HepG2 (cell line): ENCODE measurements at regions not wholly inside any gene's neighbourhood (a gene's known extent, or its start where the extent isn't known, plus 50 kb on each side); places are given as distances from the start of the nearest gene placed in this dataset.

Source experiments
- ATAC-seq: fragments of 200-7000 bp; cut with Tn5 transposase; 3 replicates; pipeline ENCODE4 v1.9.1; 2020; ENCODE audit warnings: mild to moderate bottlenecking, moderate library complexity
- BruUV-seq: library from RNA; stranded (reverse); fragments of 400-500 nt; replicated peaks from 2 replicates; lab custom pipeline; 2021; lab: Mats Ljungman, UMichigan
- CTCF ChIA-PET: fragments of 300-600 bp; formaldehyde crosslinking; extraction: SDS; loops from one replicate; lab custom pipeline; 2021; ENCODE audit warnings: low total read pairs, inconsistent platforms, low intra/inter-chr PET ratio; lab: Yijun Ruan, JAX
- POLR2A ChIA-PET: fragments of 350-600 bp; sonication (Branson Sonifier 250); formaldehyde crosslinking; loops from one replicate; lab custom pipeline; 2020; ENCODE audit warnings: antibody characterized with exemption, inconsistent platforms; lab: Yijun Ruan, JAX
- DNase-seq: peaks from one replicate; pipeline ENCODE4 v3.0.0-alpha.2; 2015; ENCODE audit warnings: low spot score
- FAIRE-seq: peaks from 3 replicates; lab custom pipeline; 2011; peaks lifted over from hg19 to GRCh38; lab: Jason Lieb, UNC
- H2AFZ ChIP-seq: one replicate; pipeline ENCODE4 v1.6.1; 2011; ENCODE audit warnings: low read length, inconsistent platforms
- H3K27ac ChIP-seq: fragments of 300-600 bp; 3 replicates; pipeline ENCODE4 v1.8.0; 2011; ENCODE audit warnings: mixed run types, mild to moderate bottlenecking, mixed read lengths, low read length, inconsistent platforms; ENCODE audit not compliant: insufficient read depth; ENCODE audit errors: extremely low read length
- H3K27me3 ChIP-seq, 2 experiments: fragments of 200-600 bp in 1 of 2; 2 replicates in 1 of 2; 3 replicates in 1 of 2; pipeline versions ENCODE4 v1.6.0 to v1.8.0; 2011; ENCODE audit warnings: low read length in 2 of 2, mild to moderate bottlenecking in 2 of 2, moderate library complexity in 2 of 2, inconsistent platforms in 1 of 2; ENCODE audit not compliant: insufficient read depth in 2 of 2, control insufficient read depth in 1 of 2
- H3K36me3 ChIP-seq, 2 experiments: fragments of 200-600 bp in 1 of 2; replicated peaks in 1 of 2; 2 replicates in 1 of 2; 3 replicates in 1 of 2; pipeline versions ENCODE4 v1.5.1 to v1.8.0; 2011; ENCODE audit warnings: low read length in 2 of 2, inconsistent platforms in 1 of 2; ENCODE audit not compliant: insufficient read depth in 2 of 2, control insufficient read depth in 1 of 2
- H3K4me1 ChIP-seq: 2 replicates; pipeline ENCODE4 v1.5.1; 2012; ENCODE audit warnings: low read length, inconsistent platforms; ENCODE audit not compliant: insufficient read depth
- H3K4me2 ChIP-seq: 2 replicates; pipeline ENCODE4 v1.6.0; 2011; ENCODE audit warnings: low read depth, low read length, inconsistent platforms
- H3K4me3 ChIP-seq, 3 experiments: fragments of 200-600 bp in 1 of 3; sonication (generic), shearing (Covaris generic) in 1 of 3; replicated peaks in 1 of 3; 2 replicates each; pipeline ENCODE4 v1.5.1; 2011 to 2016; ENCODE audit warnings: low read length in 3 of 3, inconsistent platforms in 2 of 3, low read depth in 2 of 3, mild to moderate bottlenecking in 2 of 3, control low read depth in 1 of 3, mixed read lengths in 1 of 3; ENCODE audit not compliant: insufficient read depth in 1 of 3
- H3K79me2 ChIP-seq: one replicate; pipeline ENCODE4 v1.6.1; 2011; ENCODE audit warnings: low read length, inconsistent platforms; ENCODE audit not compliant: insufficient read depth
- H3K9ac ChIP-seq: 2 replicates; pipeline ENCODE4 v1.6.0; 2011; ENCODE audit warnings: mild to moderate bottlenecking, low read depth, low read length, inconsistent platforms; ENCODE audit not compliant: insufficient read depth
- H3K9me3 ChIP-seq: 2 replicates; pipeline ENCODE4 v1.5.1; 2012; ENCODE audit warnings: mild to moderate bottlenecking, low read length
- H4K20me1 ChIP-seq: 2 replicates; pipeline ENCODE4 v1.6.0; 2011; ENCODE audit warnings: inconsistent platforms, mild to moderate bottlenecking, low read length, moderate library complexity; ENCODE audit not compliant: insufficient read depth
- SRSF4 ChIP-seq: fragments of 200-400 bp; formaldehyde crosslinking; IDR thresholded peaks from one replicate; pipeline ENCODE4 v1.6.1; 2018; ENCODE audit warnings: mild to moderate bottlenecking, low read depth, low read length, moderate library complexity; ENCODE audit not compliant: poor library complexity, severe bottlenecking
- TOPORS ChIP-seq: sonication (generic); formaldehyde crosslinking; IDR thresholded peaks from 2 replicates; pipeline ENCODE4 v1.8.0; 2023; ENCODE audit warnings: mild to moderate bottlenecking, missing genetic modification reagents
- ZBTB39 ChIP-seq: sonication (generic); formaldehyde crosslinking; IDR thresholded peaks from 2 replicates; pipeline ENCODE4 v1.5.0; 2020; ENCODE audit warnings: missing genetic modification reagents
- ZKSCAN1 ChIP-seq: fragments of 150-350 bp; IDR thresholded peaks from 2 replicates; pipeline ENCODE4 v1.6.1; 2014; ENCODE audit warnings: low read length
- WGBS: methylation state at CpG from one replicate; pipeline ENCODE4 v1.1.6; 2017; ENCODE audit warnings: low lambda C conversion rate; 5-methylcytosine and 5-hydroxymethylcytosine counted together
- in situ Hi-C: cut with HindIII; loops from 2 replicates; pipeline ENCODE4 v1.10.0; 2017; ENCODE audit warnings: low pct_unique_long_range_greater_than_20kb; ENCODE audit not compliant: extremely low pct_ligation_motif_present
- intact Hi-C: fragments of 100-400 bp; cut with micrococcal nuclease; formaldehyde crosslinking; loops from one replicate; pipeline ENCODE4 v1.10.0; 2022; ENCODE audit not compliant: unreplicated experiment
- TF ChIP-seq, protein P1 (sequence below): sonication (generic); formaldehyde crosslinking; IDR thresholded peaks from 2 replicates; pipeline ENCODE4 v1.4.0; 2020; ENCODE audit warnings: missing genetic modification reagents, borderline replicate concordance

DNA sequence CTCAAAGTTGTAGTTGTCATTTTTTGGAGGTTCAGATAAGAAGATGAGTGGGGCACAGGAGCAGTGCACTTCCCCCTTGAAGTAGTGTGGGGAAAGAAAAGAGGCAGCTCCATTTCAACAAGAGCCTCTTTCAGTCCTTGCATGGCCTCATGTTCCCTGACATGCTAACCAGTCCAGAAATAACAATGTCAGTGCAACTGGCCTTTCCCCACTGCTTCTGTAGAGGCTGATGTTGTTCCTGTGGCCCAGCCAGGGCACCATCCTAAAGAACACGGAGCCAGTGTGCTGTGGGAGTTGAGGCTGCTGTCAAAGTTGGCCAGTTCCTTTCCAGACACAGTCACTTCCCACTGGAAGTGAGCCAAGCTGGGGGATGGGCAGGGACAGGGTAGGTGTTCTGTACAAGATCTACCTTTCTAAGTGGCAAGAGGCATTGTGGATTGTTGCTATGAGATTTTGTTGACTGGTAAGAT lies 77.7 kb upstream of the SLC38A2 start:
- FAIRE-seq (no peak), ATAC-seq (no peak), DNase-seq (no peak)
- in situ Hi-C loops (no loop called here), intact Hi-C loops (no loop called here)
- H3K4me1 ChIP-seq = peaks cover 60% of the 10 kb centered on the region
- H3K4me2 ChIP-seq = no peak overlapping the region
- no CpG with 5 or more reads among the region's 1 CpG for whole genome bisulfite sequencing
- H3K4me3 ChIP-seq = no peak overlapping the region
- ChIA-PET POLR2A (no interaction called here), CTCF (no interaction called here)
- H4K20me1 ChIP-seq = no peaks in the 10 kb centered on the region
- H3K36me3 ChIP-seq = no peaks in the 10 kb centered on the region
- no TSS peak for BruUV-seq
- H3K79me2 ChIP-seq = no peaks in the 10 kb centered on the region
- H3K27me3 ChIP-seq = no peaks in the 10 kb centered on the region
- no peak overlapping the region for H3K27ac ChIP-seq
- no peak overlapping the region for H3K9ac ChIP-seq
- no peaks in the 10 kb centered on the region for H3K9me3 ChIP-seq
- no peak for TF ChIP-seq SRSF4
- no peak for TF ChIP-seq ZBTB39 (CRISPR knock-in tag)
- no peak for TF ChIP-seq ZKSCAN1
- TF ChIP-seq, protein P1, sequence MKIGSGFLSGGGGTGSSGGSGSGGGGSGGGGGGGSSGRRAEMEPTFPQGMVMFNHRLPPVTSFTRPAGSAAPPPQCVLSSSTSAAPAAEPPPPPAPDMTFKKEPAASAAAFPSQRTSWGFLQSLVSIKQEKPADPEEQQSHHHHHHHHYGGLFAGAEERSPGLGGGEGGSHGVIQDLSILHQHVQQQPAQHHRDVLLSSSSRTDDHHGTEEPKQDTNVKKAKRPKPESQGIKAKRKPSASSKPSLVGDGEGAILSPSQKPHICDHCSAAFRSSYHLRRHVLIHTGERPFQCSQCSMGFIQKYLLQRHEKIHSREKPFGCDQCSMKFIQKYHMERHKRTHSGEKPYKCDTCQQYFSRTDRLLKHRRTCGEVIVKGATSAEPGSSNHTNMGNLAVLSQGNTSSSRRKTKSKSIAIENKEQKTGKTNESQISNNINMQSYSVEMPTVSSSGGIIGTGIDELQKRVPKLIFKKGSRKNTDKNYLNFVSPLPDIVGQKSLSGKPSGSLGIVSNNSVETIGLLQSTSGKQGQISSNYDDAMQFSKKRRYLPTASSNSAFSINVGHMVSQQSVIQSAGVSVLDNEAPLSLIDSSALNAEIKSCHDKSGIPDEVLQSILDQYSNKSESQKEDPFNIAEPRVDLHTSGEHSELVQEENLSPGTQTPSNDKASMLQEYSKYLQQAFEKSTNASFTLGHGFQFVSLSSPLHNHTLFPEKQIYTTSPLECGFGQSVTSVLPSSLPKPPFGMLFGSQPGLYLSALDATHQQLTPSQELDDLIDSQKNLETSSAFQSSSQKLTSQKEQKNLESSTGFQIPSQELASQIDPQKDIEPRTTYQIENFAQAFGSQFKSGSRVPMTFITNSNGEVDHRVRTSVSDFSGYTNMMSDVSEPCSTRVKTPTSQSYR = peak; percentile 72; the same call in 1 of the 2 replicates
- TF ChIP-seq TOPORS (CRISPR knock-in tag) = no peak
- H2AFZ ChIP-seq = no peak overlapping the region
